ENCODE measurements at regions not wholly inside any gene's neighbourhood (a gene's known extent, or its start where the extent isn't known, plus 50 kb on each side); places are given as distances from the start of the nearest gene placed in this dataset.

DNA sequence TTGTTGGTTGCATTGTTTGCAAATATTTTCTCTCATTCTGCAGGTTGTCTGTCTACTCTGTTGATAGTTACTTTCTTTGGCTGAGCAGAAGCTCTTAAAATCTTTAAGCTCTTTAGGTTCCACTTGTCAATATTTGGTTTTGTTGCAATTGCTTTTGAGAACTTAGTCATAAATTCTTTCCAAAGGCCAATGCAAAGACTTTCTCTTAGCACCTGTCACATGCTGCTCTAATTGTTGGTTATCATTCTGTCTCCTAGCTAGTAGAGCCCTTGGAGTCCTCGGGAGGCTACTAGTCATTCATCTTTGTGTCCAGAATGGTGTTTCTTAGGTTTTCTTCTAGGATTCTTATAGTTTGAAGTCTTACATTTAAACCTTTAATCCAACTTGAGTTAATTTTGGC lies 312.7 kb upstream of the PROX1 start:
- WGBS (ENCODE audit: low lambda C conversion rate), result 27% methylated on average over 1 of the region's 1 CpG
- Histone ChIP-seq H2AFZ (ENCODE audit: low read depth) (no peak overlapping the region), H3K4me2 (no peak overlapping the region), H3K27ac (ENCODE audit: low read depth in 2 of 2, low read length in 1 of 2) (no peak overlapping the region), H3F3A (replicated peaks; ENCODE audit: insufficient read depth) (no peaks in the 10 kb centered on the region), H3K27me3 (ENCODE audit: insufficient read depth) (no peaks in the 10 kb centered on the region), H3K9me3 (no peaks in the 10 kb centered on the region), H3K36me3 (replicated peaks in 1 of 2; ENCODE audit: control insufficient read depth in 1 of 2, insufficient read depth in 2 of 2, low read length in 1 of 2) (no peaks in the 10 kb centered on the region), H3K9me2 (no peaks in the 10 kb centered on the region), H3K79me2 (ENCODE audit: insufficient read depth) (no peaks in the 10 kb centered on the region), H4K20me1 (ENCODE audit: insufficient read depth) (no peaks in the 10 kb centered on the region), H3K4me1 (ENCODE audit: control insufficient read depth in 1 of 2, insufficient read depth in 2 of 2, low read depth in 1 of 2, low read length in 1 of 2) (no peaks in the 10 kb centered on the region), H3K4me3 (ENCODE audit: low read depth in 2 of 2, low read length in 1 of 2) (no peak overlapping the region), H3K9ac (no peak overlapping the region)
- ChIA-PET POLR2A (no interaction called here), CTCF (no interaction called here)
- no peak for DNase-seq
- TF ChIP-seq, protein P1, sequence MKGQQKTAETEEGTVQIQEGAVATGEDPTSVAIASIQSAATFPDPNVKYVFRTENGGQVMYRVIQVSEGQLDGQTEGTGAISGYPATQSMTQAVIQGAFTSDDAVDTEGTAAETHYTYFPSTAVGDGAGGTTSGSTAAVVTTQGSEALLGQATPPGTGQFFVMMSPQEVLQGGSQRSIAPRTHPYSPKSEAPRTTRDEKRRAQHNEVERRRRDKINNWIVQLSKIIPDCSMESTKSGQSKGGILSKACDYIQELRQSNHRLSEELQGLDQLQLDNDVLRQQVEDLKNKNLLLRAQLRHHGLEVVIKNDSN (IDR thresholded peaks at IDR 0.05; ENCODE audit: borderline replicate concordance, low read depth), result no peak
- TF ChIP-seq RXRA (IDR thresholded peaks at IDR 0.05; ENCODE audit: borderline replicate concordance, low read depth), result no peak
- no peak for TF ChIP-seq EZH2phosphoT487 (IDR thresholded peaks at IDR 0.05; ENCODE audit: borderline replicate concordance, low read depth)

DNA sequence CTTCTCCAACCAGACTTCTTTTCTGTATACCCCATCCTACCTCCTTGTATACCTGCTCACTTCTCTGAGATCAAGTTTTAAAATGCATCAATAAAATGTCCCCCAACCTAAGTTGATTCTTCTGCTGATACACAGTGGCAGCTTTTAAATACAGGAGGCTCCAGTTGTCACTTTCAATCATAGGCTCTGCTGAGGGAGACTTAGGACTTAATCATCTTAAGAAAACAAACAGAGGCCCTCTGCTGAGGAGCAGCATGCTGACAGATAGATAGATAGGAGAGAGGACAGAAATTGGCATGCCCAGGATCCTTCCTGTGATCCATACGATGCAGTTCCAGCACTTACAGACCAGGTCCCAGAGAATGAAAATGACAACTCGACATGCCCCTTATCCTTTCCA lies 311.0 kb upstream of the PROX1 start:
- CTCF ChIA-PET, result no interaction called here

DNA sequence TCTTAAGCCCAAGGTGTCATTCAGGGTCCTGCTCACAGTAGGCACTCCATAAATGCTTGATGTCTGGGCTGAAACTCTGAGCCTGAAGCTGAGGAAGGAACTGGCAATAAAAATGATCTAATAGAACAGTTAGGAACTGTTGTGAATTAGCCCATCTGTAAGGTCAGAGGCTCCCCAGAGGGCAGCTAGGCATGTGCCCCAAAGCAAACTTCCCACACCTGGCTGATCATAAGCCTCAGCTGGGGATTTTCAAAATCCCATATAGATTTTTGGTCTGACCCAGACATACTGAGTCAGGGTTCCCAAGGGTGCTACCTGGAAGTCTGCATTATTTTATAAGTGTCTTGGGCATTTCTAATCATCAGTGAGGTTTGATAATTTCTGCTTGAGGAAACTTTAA lies 309.4 kb upstream of the PROX1 start:
- TF ChIP-seq MEF2A (IDR thresholded peaks at IDR 0.05; ENCODE audit: borderline replicate concordance, low read depth) (no peak), FOXJ3 (CRISPR knock-in tag; IDR thresholded peaks at IDR 0.05) (no peak), POLR2AphosphoS5 (IDR thresholded peaks at IDR 0.05; ENCODE audit: low read depth, low read length) (no peak), RCOR1 (IDR thresholded peaks at IDR 0.05; ENCODE audit: low read length) (no peak), RAD21 (IDR thresholded peaks at IDR 0.05; ENCODE audit: low read length) (no peak), ELF1 (IDR thresholded peaks at IDR 0.05) (no peak), YY1 (IDR thresholded peaks at IDR 0.05; ENCODE audit: low read depth) (no peak), CHD2 (IDR thresholded peaks at IDR 0.05; ENCODE audit: low read length, partially characterized antibody) (no peak), TEAD4 (IDR thresholded peaks at IDR 0.05; ENCODE audit: borderline replicate concordance, insufficient read depth) (no peak), TCF12 (IDR thresholded peaks at IDR 0.05) (no peak), MXI1 (IDR thresholded peaks at IDR 0.05; ENCODE audit: low read depth, low read length) (no peak), JUND (IDR thresholded peaks at IDR 0.05) (no peak)
- TF ChIP-seq, protein P2, sequence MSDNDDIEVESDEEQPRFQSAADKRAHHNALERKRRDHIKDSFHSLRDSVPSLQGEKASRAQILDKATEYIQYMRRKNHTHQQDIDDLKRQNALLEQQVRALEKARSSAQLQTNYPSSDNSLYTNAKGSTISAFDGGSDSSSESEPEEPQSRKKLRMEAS (IDR thresholded peaks at IDR 0.05; ENCODE audit: low read depth), result no peak
- TF ChIP-seq, protein P3, sequence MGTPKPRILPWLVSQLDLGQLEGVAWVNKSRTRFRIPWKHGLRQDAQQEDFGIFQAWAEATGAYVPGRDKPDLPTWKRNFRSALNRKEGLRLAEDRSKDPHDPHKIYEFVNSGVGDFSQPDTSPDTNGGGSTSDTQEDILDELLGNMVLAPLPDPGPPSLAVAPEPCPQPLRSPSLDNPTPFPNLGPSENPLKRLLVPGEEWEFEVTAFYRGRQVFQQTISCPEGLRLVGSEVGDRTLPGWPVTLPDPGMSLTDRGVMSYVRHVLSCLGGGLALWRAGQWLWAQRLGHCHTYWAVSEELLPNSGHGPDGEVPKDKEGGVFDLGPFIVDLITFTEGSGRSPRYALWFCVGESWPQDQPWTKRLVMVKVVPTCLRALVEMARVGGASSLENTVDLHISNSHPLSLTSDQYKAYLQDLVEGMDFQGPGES (IDR thresholded peaks at IDR 0.05; ENCODE audit: low read depth, low read length), result no peak
- TF ChIP-seq, protein P1 (IDR thresholded peaks at IDR 0.05; ENCODE audit: borderline replicate concordance, low read depth), result no peak
- TF ChIP-seq, protein P4, sequence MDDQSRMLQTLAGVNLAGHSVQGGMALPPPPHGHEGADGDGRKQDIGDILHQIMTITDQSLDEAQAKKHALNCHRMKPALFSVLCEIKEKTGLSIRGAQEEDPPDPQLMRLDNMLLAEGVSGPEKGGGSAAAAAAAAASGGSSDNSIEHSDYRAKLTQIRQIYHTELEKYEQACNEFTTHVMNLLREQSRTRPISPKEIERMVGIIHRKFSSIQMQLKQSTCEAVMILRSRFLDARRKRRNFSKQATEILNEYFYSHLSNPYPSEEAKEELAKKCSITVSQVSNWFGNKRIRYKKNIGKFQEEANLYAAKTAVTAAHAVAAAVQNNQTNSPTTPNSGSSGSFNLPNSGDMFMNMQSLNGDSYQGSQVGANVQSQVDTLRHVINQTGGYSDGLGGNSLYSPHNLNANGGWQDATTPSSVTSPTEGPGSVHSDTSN (IDR thresholded peaks at IDR 0.05), result no peak
- TF ChIP-seq, protein P5, sequence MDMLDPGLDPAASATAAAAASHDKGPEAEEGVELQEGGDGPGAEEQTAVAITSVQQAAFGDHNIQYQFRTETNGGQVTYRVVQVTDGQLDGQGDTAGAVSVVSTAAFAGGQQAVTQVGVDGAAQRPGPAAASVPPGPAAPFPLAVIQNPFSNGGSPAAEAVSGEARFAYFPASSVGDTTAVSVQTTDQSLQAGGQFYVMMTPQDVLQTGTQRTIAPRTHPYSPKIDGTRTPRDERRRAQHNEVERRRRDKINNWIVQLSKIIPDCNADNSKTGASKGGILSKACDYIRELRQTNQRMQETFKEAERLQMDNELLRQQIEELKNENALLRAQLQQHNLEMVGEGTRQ (IDR thresholded peaks at IDR 0.05; ENCODE audit: borderline replicate concordance, low read depth, low read length), result no peak
- H3K27me3 ChIP-seq (ENCODE audit: insufficient read depth), result no peaks in the 10 kb centered on the region
- no peaks in the 10 kb centered on the region for H3K9me2 ChIP-seq
- POLR2A ChIA-PET, result no interaction called here
- no peak overlapping the region for H3K9ac ChIP-seq
- no peak overlapping the region for H3K4me2 ChIP-seq
- H2AFZ ChIP-seq (ENCODE audit: low read depth), result no peak overlapping the region
- CTCF ChIA-PET, result no interaction called here
- no peaks in the 10 kb centered on the region for H4K20me1 ChIP-seq (ENCODE audit: insufficient read depth)
- no peak for DNase-seq
- no peak overlapping the region for H3K4me3 ChIP-seq (ENCODE audit: low read depth in 2 of 2, low read length in 1 of 2)
- no peaks in the 10 kb centered on the region for H3K79me2 ChIP-seq (ENCODE audit: insufficient read depth)
- H3K27ac ChIP-seq (ENCODE audit: low read depth in 2 of 2, low read length in 1 of 2), result no peak overlapping the region
- peaks cover 0 to 2% of the 10 kb centered on the region in 2 experiments; a peak in 1 of 4 replicates for H3K4me1 ChIP-seq (ENCODE audit: control insufficient read depth in 1 of 2, insufficient read depth in 2 of 2, low read depth in 1 of 2, low read length in 1 of 2)
- H3F3A ChIP-seq (replicated peaks; ENCODE audit: insufficient read depth), result no peaks in the 10 kb centered on the region
- H3K36me3 ChIP-seq (replicated peaks in 1 of 2; ENCODE audit: control insufficient read depth in 1 of 2, insufficient read depth in 2 of 2, low read length in 1 of 2), result no peaks in the 10 kb centered on the region
- no peaks in the 10 kb centered on the region for H3K9me3 ChIP-seq

More for the DNA sequence above, 311.0 kb upstream of the PROX1 start:
- H3K4me3 ChIP-seq (ENCODE audit: low read depth in 2 of 2, low read length in 1 of 2), result no peak overlapping the region
- TF ChIP-seq TEAD4 (IDR thresholded peaks at IDR 0.05; ENCODE audit: borderline replicate concordance, insufficient read depth) (no peak), SMC3 (IDR thresholded peaks at IDR 0.05; ENCODE audit: low read depth, low read length) (no peak), MEF2A (IDR thresholded peaks at IDR 0.05; ENCODE audit: borderline replicate concordance, low read depth) (no peak)
- POLR2A ChIA-PET, result no interaction called here
- H4K20me1 ChIP-seq (ENCODE audit: insufficient read depth), result no peaks in the 10 kb centered on the region
- no peaks in the 10 kb centered on the region for H3K9me3 ChIP-seq
- no peak overlapping the region for H2AFZ ChIP-seq (ENCODE audit: low read depth)
- no peak overlapping the region for H3K4me2 ChIP-seq
- peaks cover 0 to 2% of the 10 kb centered on the region in 2 experiments; a peak in 1 of 4 replicates for H3K4me1 ChIP-seq (ENCODE audit: control insufficient read depth in 1 of 2, insufficient read depth in 2 of 2, low read depth in 1 of 2, low read length in 1 of 2)
- 15% methylated on average over 2 of the region's 2 CpGs for WGBS (ENCODE audit: low lambda C conversion rate)
- no peak overlapping the region for H3K27ac ChIP-seq (ENCODE audit: low read depth in 2 of 2, low read length in 1 of 2)
- no peaks in the 10 kb centered on the region for H3K79me2 ChIP-seq (ENCODE audit: insufficient read depth)
- no peak overlapping the region for H3K9ac ChIP-seq
- no peaks in the 10 kb centered on the region for H3K36me3 ChIP-seq (replicated peaks in 1 of 2; ENCODE audit: control insufficient read depth in 1 of 2, insufficient read depth in 2 of 2, low read length in 1 of 2)
- no peaks in the 10 kb centered on the region for H3F3A ChIP-seq (replicated peaks; ENCODE audit: insufficient read depth)
- no peak for DNase-seq
- no peaks in the 10 kb centered on the region for H3K27me3 ChIP-seq (ENCODE audit: insufficient read depth)
- H3K9me2 ChIP-seq, result no peaks in the 10 kb centered on the region

Measured in SK-N-SH (cell line).